ENCODE measurements at regions not wholly inside any gene's neighbourhood (a gene's known extent, or its start where the extent isn't known, plus 50 kb on each side); places are given as distances from the start of the nearest gene placed in this dataset.

- TF ChIP-seq FOXK1 (CRISPR knock-in tag; IDR thresholded peaks at IDR 0.05) (0 out of 2 replicates have a peak, but pooled peaks have one; percentile 39), ZNF263 (CRISPR knock-in tag; IDR thresholded peaks at IDR 0.05; ENCODE audit: low read depth) (0 out of 2 replicates have a peak, but pooled peaks have one; percentile 37), USF2 (CRISPR knock-in tag; IDR thresholded peaks at IDR 0.05) (peak; percentile 19; the same call in 1 of the 2 replicates), ZNF232 (CRISPR knock-in tag; IDR thresholded peaks at IDR 0.05) (no peak), SMAD3 (CRISPR knock-in tag; IDR thresholded peaks at IDR 0.05; ENCODE audit: borderline replicate concordance) (no peak), FOXJ3 (CRISPR knock-in tag; IDR thresholded peaks at IDR 0.05; ENCODE audit: borderline replicate concordance) (no peak), MLX (CRISPR knock-in tag; IDR thresholded peaks at IDR 0.05) (no peak), CREM (CRISPR knock-in tag; IDR thresholded peaks at IDR 0.05) (peak; percentile 35; the same call in 1 of the 2 replicates), NR3C1 (CRISPR knock-in tag; conservative IDR thresholded peaks at IDR 0.05; ENCODE audit: low read depth) (no peak), HMGA2 (CRISPR knock-in tag; IDR thresholded peaks at IDR 0.05) (no peak), ZNF425 (CRISPR knock-in tag; conservative IDR thresholded peaks at IDR 0.05) (no peak)
- TF ChIP-seq, protein P1, sequence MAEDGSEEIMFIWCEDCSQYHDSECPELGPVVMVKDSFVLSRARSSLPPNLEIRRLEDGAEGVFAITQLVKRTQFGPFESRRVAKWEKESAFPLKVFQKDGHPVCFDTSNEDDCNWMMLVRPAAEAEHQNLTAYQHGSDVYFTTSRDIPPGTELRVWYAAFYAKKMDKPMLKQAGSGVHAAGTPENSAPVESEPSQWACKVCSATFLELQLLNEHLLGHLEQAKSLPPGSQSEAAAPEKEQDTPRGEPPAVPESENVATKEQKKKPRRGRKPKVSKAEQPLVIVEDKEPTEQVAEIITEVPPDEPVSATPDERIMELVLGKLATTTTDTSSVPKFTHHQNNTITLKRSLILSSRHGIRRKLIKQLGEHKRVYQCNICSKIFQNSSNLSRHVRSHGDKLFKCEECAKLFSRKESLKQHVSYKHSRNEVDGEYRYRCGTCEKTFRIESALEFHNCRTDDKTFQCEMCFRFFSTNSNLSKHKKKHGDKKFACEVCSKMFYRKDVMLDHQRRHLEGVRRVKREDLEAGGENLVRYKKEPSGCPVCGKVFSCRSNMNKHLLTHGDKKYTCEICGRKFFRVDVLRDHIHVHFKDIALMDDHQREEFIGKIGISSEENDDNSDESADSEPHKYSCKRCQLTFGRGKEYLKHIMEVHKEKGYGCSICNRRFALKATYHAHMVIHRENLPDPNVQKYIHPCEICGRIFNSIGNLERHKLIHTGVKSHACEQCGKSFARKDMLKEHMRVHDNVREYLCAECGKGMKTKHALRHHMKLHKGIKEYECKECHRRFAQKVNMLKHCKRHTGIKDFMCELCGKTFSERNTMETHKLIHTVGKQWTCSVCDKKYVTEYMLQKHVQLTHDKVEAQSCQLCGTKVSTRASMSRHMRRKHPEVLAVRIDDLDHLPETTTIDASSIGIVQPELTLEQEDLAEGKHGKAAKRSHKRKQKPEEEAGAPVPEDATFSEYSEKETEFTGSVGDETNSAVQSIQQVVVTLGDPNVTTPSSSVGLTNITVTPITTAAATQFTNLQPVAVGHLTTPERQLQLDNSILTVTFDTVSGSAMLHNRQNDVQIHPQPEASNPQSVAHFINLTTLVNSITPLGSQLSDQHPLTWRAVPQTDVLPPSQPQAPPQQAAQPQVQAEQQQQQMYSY (CRISPR knock-in tag; IDR thresholded peaks at IDR 0.05): no peak
- TF ChIP-seq, protein P2, sequence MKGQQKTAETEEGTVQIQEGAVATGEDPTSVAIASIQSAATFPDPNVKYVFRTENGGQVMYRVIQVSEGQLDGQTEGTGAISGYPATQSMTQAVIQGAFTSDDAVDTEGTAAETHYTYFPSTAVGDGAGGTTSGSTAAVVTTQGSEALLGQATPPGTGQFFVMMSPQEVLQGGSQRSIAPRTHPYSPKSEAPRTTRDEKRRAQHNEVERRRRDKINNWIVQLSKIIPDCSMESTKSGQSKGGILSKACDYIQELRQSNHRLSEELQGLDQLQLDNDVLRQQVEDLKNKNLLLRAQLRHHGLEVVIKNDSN (CRISPR knock-in tag; IDR thresholded peaks at IDR 0.05): peak; percentile 63; the same call in 1 of the 2 replicates
Observed at GRCh38 chr6:5851261-5851757, 155.4 kb downstream of the NRN1 start (continued).

DNA sequence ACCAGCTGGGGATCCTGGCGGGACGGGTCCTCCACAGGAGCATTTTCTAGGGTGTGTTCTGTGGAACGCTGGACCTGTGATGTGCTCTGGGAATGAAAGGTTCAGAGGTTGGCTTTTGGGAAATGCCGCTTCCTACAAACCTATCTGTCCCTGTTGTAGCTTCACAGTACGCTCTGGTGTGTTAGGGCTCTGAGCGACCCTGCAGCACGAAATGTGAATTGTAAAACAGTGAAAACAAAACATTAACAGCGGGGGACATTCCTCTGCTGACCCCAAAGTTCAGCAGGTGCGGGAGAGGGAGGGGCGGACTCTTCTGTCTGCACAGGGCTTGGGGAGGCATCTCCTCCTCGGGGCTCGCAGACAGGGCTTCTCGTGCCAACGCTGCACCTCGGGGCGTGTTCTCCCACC lies 155.9 kb downstream of the NRN1 start:
- CTCF ChIA-PET: interaction anchor here (0.6 to 2.2 kb wide), 4 partner anchors 142 to 381 kb away, joined by 3 to 10 read pairs (median 4); no protein-coding TSS in a partner anchor
- peak overlapping the region; percentile 43; the same call in 1 of the 2 replicates for H3K27ac Mint-ChIP-seq
- peak; percentile 87 for ATAC-seq
- POLR2A ChIA-PET: interaction anchor here (0.7 kb wide), 3 partner anchors 41 to 1391 kb away, joined by 3 to 4 read pairs (median 3); no protein-coding TSS in a partner anchor
- 0 out of 2 replicates have a peak, but pooled peaks cover 4% of the 10 kb centered on the region for H3K9me3 Mint-ChIP-seq
- peak; percentile 84 for DNase-seq (ENCODE audit: low spot score)
- peaks cover 28% of the 10 kb centered on the region for H3K4me1 Mint-ChIP-seq
- peaks cover 94% of the 10 kb centered on the region for H3K27me3 Mint-ChIP-seq (ENCODE audit: low read depth)
- H3K4me3 Mint-ChIP-seq: peak overlapping the region; percentile 59
- no peaks in the 10 kb centered on the region; the same call in 1 of the 2 replicates for H3K36me3 Mint-ChIP-seq
- TF ChIP-seq ETV6 (CRISPR knock-in tag; IDR thresholded peaks at IDR 0.05) (0 out of 2 replicates have a peak, but pooled peaks have one; percentile 37), CBFB (CRISPR knock-in tag; IDR thresholded peaks at IDR 0.05; ENCODE audit: low read depth) (no peak), ZNF423 (CRISPR knock-in tag; IDR thresholded peaks at IDR 0.05) (no peak), NR2C2 (CRISPR knock-in tag; IDR thresholded peaks at IDR 0.05) (no peak), ZNF232 (CRISPR knock-in tag; IDR thresholded peaks at IDR 0.05) (peak; percentile 31; the same call in 1 of the 2 replicates), FOXK1 (CRISPR knock-in tag; IDR thresholded peaks at IDR 0.05) (0 out of 2 replicates have a peak, but pooled peaks have one; percentile 50), ZBTB43 (CRISPR knock-in tag; IDR thresholded peaks at IDR 0.05) (no peak), TEAD1 (CRISPR knock-in tag; IDR thresholded peaks at IDR 0.05) (peak; percentile 85; the same call in 1 of the 2 replicates), ESRRA (CRISPR knock-in tag; IDR thresholded peaks at IDR 0.05; ENCODE audit: borderline replicate concordance) (no peak), SMAD4 (CRISPR knock-in tag; IDR thresholded peaks at IDR 0.05) (no peak), ZNF263 (CRISPR knock-in tag; IDR thresholded peaks at IDR 0.05; ENCODE audit: low read depth) (no peak)
- TF ChIP-seq, protein P3, sequence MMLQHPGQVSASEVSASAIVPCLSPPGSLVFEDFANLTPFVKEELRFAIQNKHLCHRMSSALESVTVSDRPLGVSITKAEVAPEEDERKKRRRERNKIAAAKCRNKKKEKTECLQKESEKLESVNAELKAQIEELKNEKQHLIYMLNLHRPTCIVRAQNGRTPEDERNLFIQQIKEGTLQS (CRISPR knock-in tag; conservative IDR thresholded peaks at IDR 0.05): no peak
- TF ChIP-seq, protein P4, sequence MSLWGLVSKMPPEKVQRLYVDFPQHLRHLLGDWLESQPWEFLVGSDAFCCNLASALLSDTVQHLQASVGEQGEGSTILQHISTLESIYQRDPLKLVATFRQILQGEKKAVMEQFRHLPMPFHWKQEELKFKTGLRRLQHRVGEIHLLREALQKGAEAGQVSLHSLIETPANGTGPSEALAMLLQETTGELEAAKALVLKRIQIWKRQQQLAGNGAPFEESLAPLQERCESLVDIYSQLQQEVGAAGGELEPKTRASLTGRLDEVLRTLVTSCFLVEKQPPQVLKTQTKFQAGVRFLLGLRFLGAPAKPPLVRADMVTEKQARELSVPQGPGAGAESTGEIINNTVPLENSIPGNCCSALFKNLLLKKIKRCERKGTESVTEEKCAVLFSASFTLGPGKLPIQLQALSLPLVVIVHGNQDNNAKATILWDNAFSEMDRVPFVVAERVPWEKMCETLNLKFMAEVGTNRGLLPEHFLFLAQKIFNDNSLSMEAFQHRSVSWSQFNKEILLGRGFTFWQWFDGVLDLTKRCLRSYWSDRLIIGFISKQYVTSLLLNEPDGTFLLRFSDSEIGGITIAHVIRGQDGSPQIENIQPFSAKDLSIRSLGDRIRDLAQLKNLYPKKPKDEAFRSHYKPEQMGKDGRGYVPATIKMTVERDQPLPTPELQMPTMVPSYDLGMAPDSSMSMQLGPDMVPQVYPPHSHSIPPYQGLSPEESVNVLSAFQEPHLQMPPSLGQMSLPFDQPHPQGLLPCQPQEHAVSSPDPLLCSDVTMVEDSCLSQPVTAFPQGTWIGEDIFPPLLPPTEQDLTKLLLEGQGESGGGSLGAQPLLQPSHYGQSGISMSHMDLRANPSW (CRISPR knock-in tag; conservative IDR thresholded peaks at IDR 0.05; ENCODE audit: low read depth): no peak

All from WTC11 (cell line).